ENCODE measurements at regions not wholly inside any gene's neighbourhood (a gene's known extent, or its start where the extent isn't known, plus 50 kb on each side); places are given as distances from the start of the nearest gene placed in this dataset.
"Not testable (repeated sequence)": the region's sequence is repeated elsewhere in the genome, so short reads cannot be mapped to it uniquely, and the experiment has no call there.

DNA sequence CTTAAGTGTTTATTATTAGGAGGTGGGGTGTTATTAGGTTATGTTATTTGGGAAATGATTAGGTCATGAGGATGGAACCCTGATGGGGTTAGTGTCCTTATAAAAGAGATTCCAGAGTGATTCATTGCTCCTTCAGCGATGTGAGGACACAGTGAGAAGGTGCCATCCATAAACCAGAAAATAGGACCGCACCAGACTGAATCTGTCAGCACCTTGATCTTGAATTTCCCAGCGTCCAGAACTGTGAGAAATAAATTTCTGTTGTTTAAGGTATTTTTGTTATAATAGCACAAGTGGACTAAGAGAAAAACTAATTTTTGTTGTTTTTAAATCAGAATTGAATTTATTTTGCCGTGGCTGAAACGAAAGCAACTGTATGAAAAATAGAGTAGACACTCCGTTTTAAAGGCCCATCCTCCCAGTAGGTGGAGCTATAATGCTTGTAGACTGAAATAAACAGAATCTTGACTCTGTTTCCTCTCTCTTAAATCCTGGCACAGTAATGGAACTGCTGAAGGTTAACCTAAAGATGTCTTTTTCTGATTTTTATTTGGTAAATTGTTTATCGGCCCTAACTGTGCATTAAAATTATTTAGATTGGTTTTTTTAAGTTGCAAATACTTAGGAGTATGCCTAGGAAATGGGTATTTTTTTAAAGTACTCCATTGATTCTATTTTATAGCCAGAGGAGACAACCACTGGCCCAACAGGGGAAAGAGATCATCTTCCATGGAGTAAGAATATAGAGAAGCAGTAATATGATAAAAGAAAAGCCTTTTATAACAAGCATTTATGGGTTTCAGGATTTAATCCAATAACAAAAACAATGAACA, 133.2 kb upstream of the ADAMTS3 start:
- no peaks in the 10 kb centered on the region for H3K36me3 ChIP-seq (ENCODE audit: insufficient read depth, low read length)
- no peak overlapping the region for H3K27ac ChIP-seq (ENCODE audit: low read depth, low read length)
- peaks cover 5% of the 10 kb centered on the region for H3K4me1 ChIP-seq (ENCODE audit: control insufficient read depth, insufficient read depth, low read length, unreplicated experiment)
- peak overlapping the region; percentile 96 for H2AFZ ChIP-seq (ENCODE audit: low read length, unreplicated experiment)
- H3K27me3 ChIP-seq (ENCODE audit: insufficient read depth, low read length) = no peaks in the 10 kb centered on the region
- H3K4me3 ChIP-seq (ENCODE audit: low read depth, low read length) = peak overlapping the region; percentile 85
- H3K79me2 ChIP-seq (ENCODE audit: control insufficient read depth, insufficient read depth, low read length, unreplicated experiment) = no peaks in the 10 kb centered on the region

DNA sequence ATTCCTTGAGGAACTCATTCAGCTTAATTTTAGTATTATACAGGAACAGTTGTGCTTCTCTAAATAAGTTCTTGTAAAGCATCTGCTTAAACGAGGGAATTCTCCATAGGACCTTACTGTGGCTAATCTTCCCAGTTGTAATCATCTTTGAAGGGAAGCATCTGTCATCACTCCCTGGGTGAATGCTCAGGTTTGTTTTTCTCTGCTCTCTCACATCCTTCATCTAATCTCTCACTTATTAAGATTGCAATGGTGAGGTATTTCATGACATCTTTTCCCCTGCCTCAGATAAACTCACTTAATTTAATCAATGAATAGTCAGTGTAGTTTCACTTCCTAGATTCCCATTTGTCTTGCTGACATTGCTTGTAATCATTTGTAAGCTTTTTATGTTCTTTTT, 121.8 kb upstream of the ADAMTS3 start:
- no peak overlapping the region for H2AFZ ChIP-seq (ENCODE audit: low read length, unreplicated experiment)
- no peaks in the 10 kb centered on the region for H3K4me1 ChIP-seq (ENCODE audit: control insufficient read depth, insufficient read depth, low read length, unreplicated experiment)
- no peaks in the 10 kb centered on the region; the same call in 1 of the 2 replicates for H3K27me3 ChIP-seq (ENCODE audit: insufficient read depth, low read length)
- H3K36me3 ChIP-seq (ENCODE audit: insufficient read depth, low read length) = no peaks in the 10 kb centered on the region
- H3K27ac ChIP-seq (ENCODE audit: low read depth, low read length) = no peak overlapping the region
- no peak overlapping the region for H3K4me3 ChIP-seq (ENCODE audit: low read depth, low read length)
- no peaks in the 10 kb centered on the region for H3K79me2 ChIP-seq (ENCODE audit: control insufficient read depth, insufficient read depth, low read length, unreplicated experiment)

DNA sequence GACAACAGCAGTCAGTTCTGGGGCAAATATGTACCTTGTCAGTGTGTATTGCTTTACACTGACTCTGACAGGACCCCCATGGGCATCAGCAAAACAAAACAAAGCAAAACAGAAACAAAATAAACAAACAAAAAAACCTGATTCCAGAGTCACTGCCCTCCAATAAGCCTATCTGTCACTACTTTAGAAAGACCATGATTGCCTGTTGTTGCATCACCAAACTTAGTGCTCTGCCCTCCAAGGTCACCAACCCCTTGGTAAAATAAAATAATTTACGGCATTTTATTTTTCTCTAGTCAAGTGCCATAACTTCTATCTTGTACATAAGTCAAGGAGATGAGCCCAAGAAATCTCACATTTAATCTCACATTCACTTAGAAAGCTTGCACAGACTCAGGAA, 120.9 kb upstream of the ADAMTS3 start:
- Histone ChIP-seq H3K4me1 (ENCODE audit: control insufficient read depth, insufficient read depth, low read length, unreplicated experiment) (no peaks in the 10 kb centered on the region), H3K36me3 (ENCODE audit: insufficient read depth, low read length) (no peaks in the 10 kb centered on the region), H3K27me3 (ENCODE audit: insufficient read depth, low read length) (no peaks in the 10 kb centered on the region), H2AFZ (ENCODE audit: low read length, unreplicated experiment) (no peak overlapping the region), H3K27ac (ENCODE audit: low read depth, low read length) (no peak overlapping the region), H3K4me3 (ENCODE audit: low read depth, low read length) (no peak overlapping the region), H3K79me2 (ENCODE audit: control insufficient read depth, insufficient read depth, low read length, unreplicated experiment) (no peaks in the 10 kb centered on the region)

DNA sequence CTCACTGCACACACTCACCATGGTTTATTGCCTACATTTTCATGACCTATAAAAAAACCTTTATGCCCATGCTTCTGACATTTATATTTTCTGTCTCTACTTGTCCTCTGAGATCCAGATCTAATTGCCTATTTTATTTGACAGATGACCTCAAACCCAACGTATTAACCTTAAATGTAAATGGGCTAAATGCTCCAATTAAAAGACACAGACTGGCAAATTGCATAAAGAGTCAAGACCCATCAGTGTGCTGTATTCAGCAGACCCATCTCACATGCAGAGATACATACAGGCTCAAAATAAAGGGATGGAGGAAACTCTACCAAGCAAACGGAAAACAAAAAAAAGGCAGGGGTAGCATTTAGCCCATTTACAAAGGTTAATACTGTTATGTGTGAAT, 117.4 kb upstream of the ADAMTS3 start:
- not testable (repeated sequence) for H3K36me3 ChIP-seq (ENCODE audit: insufficient read depth, low read length); H3K27ac ChIP-seq (ENCODE audit: low read depth, low read length); H3K4me3 ChIP-seq (ENCODE audit: low read depth, low read length); H3K4me1 ChIP-seq (ENCODE audit: control insufficient read depth, insufficient read depth, low read length, unreplicated experiment); H3K27me3 ChIP-seq (ENCODE audit: insufficient read depth, low read length); H2AFZ ChIP-seq (ENCODE audit: low read length, unreplicated experiment); H3K79me2 ChIP-seq (ENCODE audit: control insufficient read depth, insufficient read depth, low read length, unreplicated experiment)

DNA sequence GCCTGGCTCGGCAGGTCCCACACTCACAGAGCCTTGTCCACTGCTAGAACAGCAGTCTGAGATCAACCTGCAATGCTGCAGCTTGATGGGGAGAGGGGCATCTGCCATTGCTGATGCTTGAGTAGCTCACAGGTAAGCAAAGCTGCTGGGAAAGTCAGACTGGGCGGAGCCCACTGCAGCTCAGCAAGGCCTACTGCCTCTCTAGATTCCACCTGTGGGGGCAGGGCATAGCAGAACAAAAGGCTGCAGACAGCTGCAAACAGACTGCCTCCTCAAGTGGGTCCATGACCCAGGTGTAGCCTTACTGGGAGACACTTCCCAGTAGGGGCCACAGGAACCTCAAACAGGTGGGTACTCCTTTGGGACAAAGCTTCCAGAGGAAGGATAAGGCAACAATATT, 110.6 kb upstream of the ADAMTS3 start:
- Histone ChIP-seq H3K4me1 (ENCODE audit: control insufficient read depth, insufficient read depth, low read length, unreplicated experiment) (no peaks in the 10 kb centered on the region), H3K36me3 (ENCODE audit: insufficient read depth, low read length) (no peaks in the 10 kb centered on the region), H3K27ac (ENCODE audit: low read depth, low read length) (no peak overlapping the region), H2AFZ (ENCODE audit: low read length, unreplicated experiment) (no peak overlapping the region), H3K4me3 (ENCODE audit: low read depth, low read length) (no peak overlapping the region), H3K27me3 (ENCODE audit: insufficient read depth, low read length) (peaks cover 40% of the 10 kb centered on the region), H3K79me2 (ENCODE audit: control insufficient read depth, insufficient read depth, low read length, unreplicated experiment) (no peaks in the 10 kb centered on the region)

DNA sequence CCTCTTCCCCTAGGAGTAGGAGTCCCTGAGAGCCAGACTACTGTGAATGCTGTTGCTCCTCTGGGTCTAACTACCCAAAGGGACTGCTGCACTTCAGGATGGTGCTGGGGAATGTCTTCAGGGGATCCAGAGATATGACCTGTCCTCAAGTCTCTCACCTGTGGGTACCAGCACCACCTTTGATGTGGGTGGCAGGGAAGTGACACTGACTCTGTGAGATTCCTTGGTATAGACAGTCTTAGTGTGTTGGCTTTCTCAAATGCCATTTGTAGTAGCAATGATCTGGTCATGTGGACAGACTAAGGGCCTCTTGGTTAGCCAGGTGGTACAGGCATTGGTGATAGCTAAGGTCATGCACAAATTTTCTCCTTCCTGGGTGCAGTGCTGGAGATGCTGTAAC, 108.9 kb upstream of the ADAMTS3 start:
- no peak overlapping the region for H3K27ac ChIP-seq (ENCODE audit: low read depth, low read length)
- H2AFZ ChIP-seq (ENCODE audit: low read length, unreplicated experiment) = no peak overlapping the region
- no peaks in the 10 kb centered on the region for H3K4me1 ChIP-seq (ENCODE audit: control insufficient read depth, insufficient read depth, low read length, unreplicated experiment)
- peaks cover 58% of the 10 kb centered on the region for H3K27me3 ChIP-seq (ENCODE audit: insufficient read depth, low read length)
- H3K79me2 ChIP-seq (ENCODE audit: control insufficient read depth, insufficient read depth, low read length, unreplicated experiment) = no peaks in the 10 kb centered on the region
- no peak overlapping the region for H3K4me3 ChIP-seq (ENCODE audit: low read depth, low read length)
- H3K36me3 ChIP-seq (ENCODE audit: insufficient read depth, low read length) = no peaks in the 10 kb centered on the region

DNA sequence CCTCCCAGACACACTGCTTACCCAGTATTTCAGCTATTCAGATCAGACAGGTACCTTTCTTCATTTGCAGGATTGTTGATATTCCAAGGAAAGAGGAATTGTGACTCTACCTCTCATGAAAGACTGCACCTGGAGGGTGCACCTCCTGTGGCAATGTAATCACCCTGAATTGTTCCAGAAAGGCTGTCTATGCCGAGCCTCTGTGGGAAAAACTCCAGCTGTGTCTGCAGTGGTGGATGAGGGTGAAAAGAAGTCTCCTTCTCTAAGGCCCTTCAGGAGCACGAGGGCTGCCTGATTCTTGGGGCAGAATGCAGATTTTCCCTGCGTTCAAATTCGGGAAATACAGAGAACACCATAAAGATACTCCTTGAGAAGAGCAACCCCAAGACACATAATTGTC, 108.2 kb upstream of the ADAMTS3 start:
- Histone ChIP-seq H3K79me2 (ENCODE audit: control insufficient read depth, insufficient read depth, low read length, unreplicated experiment) (no peaks in the 10 kb centered on the region), H3K27ac (ENCODE audit: low read depth, low read length) (no peak overlapping the region), H3K4me3 (ENCODE audit: low read depth, low read length) (no peak overlapping the region), H3K27me3 (ENCODE audit: insufficient read depth, low read length) (peaks cover 63% of the 10 kb centered on the region), H3K36me3 (ENCODE audit: insufficient read depth, low read length) (no peaks in the 10 kb centered on the region), H2AFZ (ENCODE audit: low read length, unreplicated experiment) (no peak overlapping the region), H3K4me1 (ENCODE audit: control insufficient read depth, insufficient read depth, low read length, unreplicated experiment) (no peaks in the 10 kb centered on the region)

DNA sequence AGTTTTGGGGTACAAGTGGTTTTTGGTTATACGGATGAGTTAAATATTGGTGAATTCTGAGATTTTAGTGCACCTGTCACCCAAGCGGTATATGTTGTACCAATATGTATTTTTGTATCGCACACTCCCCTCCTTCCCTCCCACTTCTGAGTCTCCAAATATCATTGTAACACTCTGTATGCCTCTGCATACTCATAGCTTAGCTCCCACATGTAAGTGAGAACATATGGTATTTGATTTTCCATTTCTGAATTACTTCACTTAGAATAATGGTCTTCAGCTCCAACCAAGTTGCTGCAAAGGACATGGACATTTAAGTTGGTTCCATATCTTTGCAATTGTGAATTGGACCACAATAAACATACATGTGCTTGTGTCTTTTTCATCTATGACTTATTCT, 103.0 kb upstream of the ADAMTS3 start:
- Histone ChIP-seq H3K27ac (ENCODE audit: low read depth, low read length) (no peak overlapping the region), H3K27me3 (ENCODE audit: insufficient read depth, low read length) (peaks cover 83% of the 10 kb centered on the region), H2AFZ (ENCODE audit: low read length, unreplicated experiment) (no peak overlapping the region), H3K4me1 (ENCODE audit: control insufficient read depth, insufficient read depth, low read length, unreplicated experiment) (no peaks in the 10 kb centered on the region), H3K36me3 (ENCODE audit: insufficient read depth, low read length) (no peaks in the 10 kb centered on the region), H3K79me2 (ENCODE audit: control insufficient read depth, insufficient read depth, low read length, unreplicated experiment) (no peaks in the 10 kb centered on the region), H3K4me3 (ENCODE audit: low read depth, low read length) (no peak overlapping the region)

DNA sequence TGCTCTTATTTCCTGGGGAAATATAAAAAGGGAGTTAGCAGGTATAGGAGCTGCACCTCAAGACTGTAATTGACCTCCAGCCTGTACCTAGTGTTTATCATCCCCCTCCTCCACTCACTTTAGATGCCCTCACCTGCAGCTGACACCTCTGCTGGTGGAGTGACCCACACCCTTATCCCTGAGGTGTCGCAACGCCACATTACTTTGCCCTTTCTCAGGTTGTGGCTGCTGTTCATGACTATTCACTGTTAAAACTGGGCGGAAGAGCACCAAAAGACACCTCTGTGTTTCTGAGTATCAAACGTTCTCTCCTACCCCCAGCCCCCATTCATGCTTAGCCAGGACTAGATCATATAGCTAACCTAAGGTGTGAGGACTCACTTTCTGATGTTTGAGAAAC, 101.5 kb upstream of the ADAMTS3 start:
- no peaks in the 10 kb centered on the region for H3K36me3 ChIP-seq (ENCODE audit: insufficient read depth, low read length)
- peaks cover 76% of the 10 kb centered on the region for H3K27me3 ChIP-seq (ENCODE audit: insufficient read depth, low read length)
- no peak overlapping the region for H3K4me3 ChIP-seq (ENCODE audit: low read depth, low read length)

GRCh38 chr4:72666910-72667309, 97.9 kb upstream of the ADAMTS3 start:
- no peaks in the 10 kb centered on the region for H3K4me1 ChIP-seq (ENCODE audit: control insufficient read depth, insufficient read depth, low read length, unreplicated experiment)
- no peak overlapping the region for H2AFZ ChIP-seq (ENCODE audit: low read length, unreplicated experiment)
- H3K79me2 ChIP-seq (ENCODE audit: control insufficient read depth, insufficient read depth, low read length, unreplicated experiment) = no peaks in the 10 kb centered on the region
- H3K36me3 ChIP-seq (ENCODE audit: insufficient read depth, low read length) = no peaks in the 10 kb centered on the region
- H3K27me3 ChIP-seq (ENCODE audit: insufficient read depth, low read length) = peaks cover 41% of the 10 kb centered on the region
- no peak overlapping the region for H3K27ac ChIP-seq (ENCODE audit: low read depth, low read length)
- no peak overlapping the region for H3K4me3 ChIP-seq (ENCODE audit: low read depth, low read length)

More for the DNA sequence above, 101.5 kb upstream of the ADAMTS3 start:
- H2AFZ ChIP-seq (ENCODE audit: low read length, unreplicated experiment) = no peak overlapping the region
- H3K27ac ChIP-seq (ENCODE audit: low read depth, low read length) = no peak overlapping the region
- H3K79me2 ChIP-seq (ENCODE audit: control insufficient read depth, insufficient read depth, low read length, unreplicated experiment) = no peaks in the 10 kb centered on the region
- no peaks in the 10 kb centered on the region for H3K4me1 ChIP-seq (ENCODE audit: control insufficient read depth, insufficient read depth, low read length, unreplicated experiment)

DNA sequence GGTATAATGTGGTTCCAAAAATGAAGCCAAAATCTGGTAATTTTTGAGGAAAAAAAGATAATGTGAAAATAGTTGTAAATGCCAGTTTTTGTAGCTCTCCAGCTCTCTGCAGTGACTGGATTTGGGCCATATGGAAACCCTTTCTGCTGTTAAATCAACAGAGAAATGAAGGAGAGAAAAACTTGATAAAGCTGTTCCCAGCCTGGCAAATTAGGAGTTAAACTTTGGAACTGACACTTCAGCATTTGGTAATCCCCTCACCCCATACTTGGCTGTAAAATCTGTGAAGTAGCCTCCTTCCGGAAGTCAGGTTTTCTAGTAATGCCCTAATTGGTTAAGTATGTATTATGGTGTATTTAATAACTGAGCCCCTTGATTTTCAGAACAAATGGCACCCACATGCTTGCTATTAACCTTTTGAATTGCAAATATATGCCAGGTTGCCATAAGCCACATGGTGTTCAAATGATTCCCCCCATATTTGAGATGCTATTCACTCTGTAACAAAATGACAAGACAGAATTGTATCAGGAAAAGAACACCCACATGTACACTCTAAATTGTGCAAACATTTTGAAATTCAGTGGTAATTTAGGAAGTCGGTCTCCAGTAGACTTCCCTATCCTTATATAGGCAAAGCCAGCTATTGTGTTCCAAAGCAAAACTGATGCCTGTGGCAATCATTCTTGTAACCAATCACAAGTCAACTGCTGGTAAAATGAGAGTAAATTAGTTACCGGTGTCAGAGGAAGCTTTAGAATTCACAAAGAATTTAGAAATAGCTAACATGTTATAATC, 96.3 kb upstream of the ADAMTS3 start:
- peaks cover 33% of the 10 kb centered on the region for H3K27me3 ChIP-seq (ENCODE audit: insufficient read depth, low read length)
- H3K27ac ChIP-seq (ENCODE audit: low read depth, low read length) = no peak overlapping the region
- no peaks in the 10 kb centered on the region for H3K36me3 ChIP-seq (ENCODE audit: insufficient read depth, low read length)
- no peak overlapping the region for H2AFZ ChIP-seq (ENCODE audit: low read length, unreplicated experiment)
- no peaks in the 10 kb centered on the region for H3K4me1 ChIP-seq (ENCODE audit: control insufficient read depth, insufficient read depth, low read length, unreplicated experiment)
- H3K79me2 ChIP-seq (ENCODE audit: control insufficient read depth, insufficient read depth, low read length, unreplicated experiment) = no peaks in the 10 kb centered on the region
- no peak overlapping the region for H3K4me3 ChIP-seq (ENCODE audit: low read depth, low read length)
